NCI-H510A treated with DMSO at 0.1 percent for 48 hours (cell line): ENCODE measurements at regions not wholly inside any gene's neighbourhood (a gene's known extent, or its start where the extent isn't known, plus 50 kb on each side); places are given as distances from the start of the nearest gene placed in this dataset.
"Not testable (repeated sequence)": the region's sequence is repeated elsewhere in the genome, so short reads cannot be mapped to it uniquely, and the experiment has no call there.

Experiments
- DNase-seq: peaks from one replicate; lab custom pipeline; 2025; lab: John Stamatoyannopoulos, UW

GRCh38 chr1:189522441-189522840 is 955.2 kb downstream of the BRINP3 start:
- DNase-seq, result no peak

DNA sequence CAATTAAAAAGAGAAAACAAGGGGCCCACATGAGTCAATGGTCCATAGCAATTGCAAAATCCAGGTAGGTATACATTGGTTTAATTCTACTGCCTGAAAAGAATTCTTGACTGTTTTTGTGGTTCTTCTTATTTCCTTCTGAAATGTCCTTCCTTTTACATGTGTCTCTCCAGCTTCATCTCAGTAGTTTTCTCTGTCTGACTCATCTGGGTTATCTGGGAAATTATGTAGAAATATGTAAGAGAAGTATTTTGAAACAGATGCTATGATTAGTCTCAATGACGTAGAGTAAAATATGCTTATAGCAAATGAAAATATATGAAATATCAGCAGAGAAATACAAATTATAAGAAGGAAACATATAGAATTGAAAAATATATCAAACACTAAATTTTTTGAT is 953.2 kb downstream of the BRINP3 start:
- DNase-seq, result no peak

DNA sequence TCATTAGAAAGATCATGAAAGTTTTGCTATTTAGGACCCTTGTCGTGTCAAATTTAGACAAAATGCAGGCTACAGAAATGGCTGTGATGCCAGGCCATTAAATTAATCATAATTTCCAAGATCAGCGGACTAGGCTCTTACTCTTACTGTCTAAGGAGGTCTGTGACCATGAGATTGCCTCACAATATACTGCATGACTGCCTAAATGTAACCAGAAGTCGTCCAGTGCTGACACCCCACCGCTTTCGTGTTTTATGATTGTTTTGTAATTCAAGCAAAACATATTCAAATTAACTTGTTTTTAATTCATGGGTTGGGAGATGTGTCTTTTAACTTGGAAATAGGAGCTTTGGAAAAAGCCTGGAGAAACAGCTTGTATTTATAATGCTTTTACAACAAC is 947.5 kb downstream of the BRINP3 start:
- no peak for DNase-seq

GRCh38 chr1:189538271-189538670 is 939.4 kb downstream of the BRINP3 start:
- no peak for DNase-seq

- no peak for DNase-seq
These were observed 927.2 kb downstream of the BRINP3 start for GRCh38 chr1:189550498-189550897.

GRCh38 chr1:189563784-189564183 is 913.9 kb downstream of the BRINP3 start:
- no peak for DNase-seq

DNA sequence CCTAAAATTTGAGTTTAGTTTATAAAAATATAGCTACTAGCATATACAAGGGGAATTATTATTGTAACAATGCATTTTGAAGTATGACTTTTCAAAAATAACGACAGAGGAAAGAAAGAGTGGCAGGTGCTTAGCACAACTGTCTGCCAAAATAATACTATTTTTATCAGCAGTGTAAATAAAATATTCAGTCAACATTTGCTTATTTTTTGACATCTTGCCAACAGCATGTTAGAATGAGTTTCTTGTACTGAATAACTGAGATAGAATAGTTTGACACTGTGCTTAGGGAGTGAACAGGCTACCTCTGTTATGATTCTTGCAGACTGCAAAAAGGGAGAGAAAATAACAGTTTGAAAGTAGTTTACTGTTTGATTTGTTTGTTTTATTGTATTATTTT is 909.8 kb downstream of the BRINP3 start:
- DNase-seq, result no peak

- no peak for DNase-seq
These were observed 881.5 kb downstream of the BRINP3 start for GRCh38 chr1:189596197-189596596.

GRCh38 chr1:189597083-189597482 is 880.6 kb downstream of the BRINP3 start:
- DNase-seq, result peak; percentile 83

- no peak for DNase-seq
These were observed 872.4 kb downstream of the BRINP3 start for GRCh38 chr1:189605226-189605625.

- no peak for DNase-seq
These were observed 871.6 kb downstream of the BRINP3 start for GRCh38 chr1:189606047-189606446.

DNA sequence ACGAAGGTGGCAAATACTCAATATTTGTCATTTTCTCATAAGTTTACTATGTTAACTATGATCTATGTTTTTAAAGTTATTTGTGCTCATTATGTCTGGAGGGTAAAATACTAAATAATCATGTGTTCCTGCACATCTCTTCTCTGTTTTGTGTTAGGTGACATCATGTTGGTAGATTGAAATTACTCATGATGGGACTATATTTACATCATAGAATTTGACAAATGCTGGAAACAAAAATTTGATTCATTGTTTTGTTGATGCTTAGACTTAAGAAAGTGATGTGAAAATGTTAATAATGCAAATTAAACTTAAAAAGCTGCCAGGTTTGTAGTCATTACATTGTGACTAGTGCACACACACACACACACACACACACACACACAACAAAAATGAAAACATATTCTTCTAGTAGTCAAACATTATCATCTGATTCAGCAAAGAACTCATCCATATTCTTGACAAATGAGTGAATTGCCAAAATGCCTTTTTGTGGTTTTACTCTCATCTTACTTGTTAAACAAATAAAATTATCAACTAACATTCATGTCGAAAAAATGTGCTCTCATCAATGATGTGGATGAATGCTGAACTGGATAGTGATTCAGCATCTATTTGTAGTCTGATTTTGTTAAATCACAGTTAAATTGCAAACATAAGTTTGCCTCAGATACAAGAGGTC is 870.7 kb downstream of the BRINP3 start:
- no peak for DNase-seq

DNA sequence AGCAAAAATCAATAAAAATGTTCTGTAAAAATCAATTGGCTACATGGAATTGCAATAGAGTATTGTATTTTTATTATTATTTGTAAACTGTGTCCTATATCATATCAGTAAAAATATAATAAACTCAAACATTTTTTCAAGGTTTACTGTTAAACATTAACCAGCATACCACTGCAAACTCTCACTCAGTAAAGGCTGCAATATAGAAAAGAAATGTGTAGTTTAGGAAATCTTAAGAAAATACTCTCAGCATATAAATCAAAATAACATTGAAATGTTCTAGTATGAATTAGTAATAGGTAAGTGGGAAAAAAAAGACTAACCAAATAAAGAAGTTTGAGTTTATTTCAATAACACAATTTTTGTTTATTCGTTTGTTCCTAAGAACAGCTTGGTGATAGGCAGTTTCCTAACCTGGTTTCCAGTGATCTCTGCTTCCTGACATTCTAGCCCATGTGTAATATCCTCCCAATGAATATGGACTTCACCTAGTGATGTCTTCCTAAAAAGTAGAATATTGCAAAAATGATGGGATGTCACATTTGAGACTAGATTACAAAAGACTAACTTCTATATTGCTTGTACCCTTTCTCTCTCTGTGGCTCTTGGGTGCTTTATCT is 870.1 kb downstream of the BRINP3 start:
- no peak for DNase-seq

DNA sequence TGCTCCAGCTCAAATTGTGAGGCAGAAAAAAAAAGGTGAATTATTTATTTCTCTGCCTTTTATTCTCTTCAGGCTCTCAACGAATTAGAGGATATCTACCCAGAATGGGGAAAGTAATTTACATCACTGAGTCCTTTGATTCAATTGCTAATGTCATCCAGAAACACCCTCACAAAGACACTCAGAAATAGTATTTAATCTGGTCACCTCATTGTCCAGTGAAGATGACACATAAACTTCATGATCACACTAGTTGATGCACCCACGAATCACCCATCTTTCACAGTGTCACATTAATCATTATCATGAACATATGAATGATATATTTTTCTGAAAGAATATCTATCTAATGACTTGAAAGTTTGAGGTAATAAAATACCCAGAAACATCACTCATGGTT is 868.5 kb downstream of the BRINP3 start:
- DNase-seq, result no peak

DNA sequence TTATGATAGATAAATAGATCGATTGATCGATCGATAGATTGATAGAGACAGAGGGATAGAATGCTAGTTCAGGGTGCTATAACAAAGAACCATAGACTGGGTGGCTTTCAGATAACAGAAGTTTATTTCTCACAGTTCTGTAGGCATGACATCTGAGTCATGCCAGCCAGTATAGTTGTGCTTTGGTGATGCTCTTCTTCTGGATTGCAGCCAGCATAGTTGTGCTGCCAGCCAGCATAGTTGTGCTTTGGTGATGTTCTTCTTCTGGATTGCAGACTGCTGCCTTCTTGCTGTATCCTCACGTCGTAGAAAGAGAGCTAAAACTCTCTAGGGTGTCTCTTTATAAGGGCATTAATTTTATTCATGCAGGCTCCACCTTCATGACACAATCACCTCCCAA is 860.8 kb downstream of the BRINP3 start:
- no peak for DNase-seq

DNA sequence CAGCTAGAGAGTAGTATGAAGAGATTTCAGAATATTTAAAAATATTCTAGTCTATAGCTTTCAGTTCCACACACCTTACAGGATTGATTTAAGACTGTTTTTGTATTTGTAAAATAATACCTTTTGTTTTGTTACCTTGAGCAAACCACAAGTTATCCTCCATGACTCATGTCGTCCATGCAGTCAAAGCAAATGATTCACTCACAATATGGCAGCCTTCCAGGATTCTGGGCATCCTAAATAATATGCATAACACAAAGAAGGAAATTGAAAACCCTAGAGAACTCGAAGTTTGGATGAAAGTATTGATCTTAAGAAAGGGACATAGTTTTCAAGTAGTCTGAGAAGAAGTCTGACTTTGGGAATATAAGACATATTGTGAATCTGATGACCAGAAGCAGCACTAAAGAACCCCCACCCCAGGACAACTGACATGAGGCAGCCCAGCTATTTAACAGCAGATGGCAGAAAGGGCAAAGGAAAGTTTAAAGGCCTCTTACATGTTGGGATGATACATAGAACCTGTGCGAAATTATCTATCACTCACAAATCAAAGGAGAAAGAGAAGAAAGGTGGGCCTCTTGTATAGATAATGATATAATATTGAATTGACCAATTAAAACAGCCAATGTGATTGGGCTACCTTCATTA is 857.9 kb downstream of the BRINP3 start:
- no peak for DNase-seq

GRCh38 chr1:189620471-189620870 is 857.2 kb downstream of the BRINP3 start:
- no peak for DNase-seq

DNA sequence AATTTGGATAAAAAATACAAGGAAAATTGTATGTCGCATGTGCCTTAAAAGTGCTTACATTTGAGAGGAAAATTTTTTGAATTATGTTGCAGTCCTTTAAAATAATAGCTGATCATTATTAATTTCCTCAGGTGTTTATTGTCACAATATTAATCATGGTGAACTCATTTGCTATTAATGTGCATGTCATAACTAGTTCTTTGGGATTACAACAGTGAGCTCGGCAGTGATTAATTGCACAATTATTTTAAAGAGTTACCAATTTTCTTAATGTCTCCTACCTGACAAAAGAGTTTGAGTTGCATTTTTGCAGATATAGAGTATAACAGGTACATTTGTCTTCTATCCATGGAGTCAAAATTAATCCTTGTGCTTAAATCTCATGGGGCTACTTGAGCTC is 854.3 kb downstream of the BRINP3 start:
- DNase-seq, result no peak

- no peak for DNase-seq
These were observed 850.2 kb downstream of the BRINP3 start for GRCh38 chr1:189627427-189627826.

- DNase-seq, result no peak
These were observed 848.8 kb downstream of the BRINP3 start for GRCh38 chr1:189628857-189629256.

DNA sequence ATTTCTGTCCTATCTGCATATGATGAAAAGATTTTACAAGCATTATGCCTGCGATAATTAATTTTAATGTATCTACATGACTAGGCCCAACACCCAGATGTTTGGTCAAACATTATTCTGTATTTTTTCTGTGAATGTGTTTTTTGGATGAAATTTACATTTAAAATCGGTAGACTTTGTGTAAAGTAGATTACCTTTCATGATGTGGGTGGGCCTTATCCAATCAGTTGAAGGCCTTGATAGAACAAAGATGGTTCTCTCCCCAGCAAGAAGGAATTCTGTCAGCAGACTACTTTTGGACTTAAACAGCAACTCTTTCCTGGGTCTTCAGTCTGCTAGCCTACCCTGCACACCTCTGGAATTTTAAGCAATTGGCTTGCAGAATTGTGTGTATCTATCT is 844.0 kb downstream of the BRINP3 start:
- no peak for DNase-seq

DNA sequence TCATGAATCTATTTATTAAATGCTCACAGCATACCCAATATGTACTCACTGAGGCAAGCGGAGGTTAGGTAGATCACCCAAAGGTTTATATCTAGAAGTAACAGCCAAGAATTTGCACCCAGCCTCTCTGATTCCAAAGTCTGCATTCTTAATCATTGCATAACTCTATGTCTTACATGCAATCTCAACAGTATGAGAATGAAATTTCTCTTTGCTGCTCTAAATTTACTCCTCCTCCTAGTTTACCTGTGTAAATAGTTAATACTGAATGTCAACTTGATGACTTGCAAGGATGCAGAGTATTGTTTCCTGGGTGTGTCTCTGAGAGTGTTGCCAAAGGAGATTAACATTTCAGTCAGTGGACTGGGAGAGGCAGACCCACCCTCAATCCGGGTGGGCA is 840.6 kb downstream of the BRINP3 start:
- no peak for DNase-seq

- DNase-seq, result not testable (repeated sequence)
These were observed 833.5 kb downstream of the BRINP3 start for GRCh38 chr1:189644156-189644555.

GRCh38 chr1:189644970-189645369 is 832.7 kb downstream of the BRINP3 start:
- DNase-seq, result no peak
